ENCODE measurements at regions not wholly inside any gene's neighbourhood (a gene's known extent, or its start where the extent isn't known, plus 50 kb on each side); places are given as distances from the start of the nearest gene placed in this dataset.

GRCh38 chr16:86895606-86896005, 317.3 kb downstream of the FOXL1 start:
- no peak for DNase-seq (ENCODE audit: low read depth in 2 of 3, low spot score in 2 of 3)

GRCh38 chr16:86896976-86897375, 318.6 kb downstream of the FOXL1 start:
- no peak for DNase-seq (ENCODE audit: low read depth in 2 of 3, low spot score in 2 of 3)

- no peak for DNase-seq (ENCODE audit: low read depth in 2 of 3, low spot score in 2 of 3)
These were observed 319.1 kb downstream of the FOXL1 start for GRCh38 chr16:86897486-86897885.

- DNase-seq (ENCODE audit: low read depth in 2 of 3, low spot score in 2 of 3) = no peak
These were observed 320.0 kb downstream of the FOXL1 start for GRCh38 chr16:86898386-86898785.

GRCh38 chr16:86899151-86899550, 320.8 kb downstream of the FOXL1 start:
- DNase-seq (ENCODE audit: low read depth in 2 of 3, low spot score in 2 of 3) = no peak

- DNase-seq (ENCODE audit: low read depth in 2 of 3, low spot score in 2 of 3) = no peak
These were observed 321.4 kb downstream of the FOXL1 start for GRCh38 chr16:86899757-86900156.

- no peak for DNase-seq (ENCODE audit: low read depth in 2 of 3, low spot score in 2 of 3)
These were observed 323.1 kb downstream of the FOXL1 start for GRCh38 chr16:86901483-86901882.

- DNase-seq (ENCODE audit: low read depth in 2 of 3, low spot score in 2 of 3) = no peak
These were observed 324.3 kb downstream of the FOXL1 start for GRCh38 chr16:86902656-86903001.

GRCh38 chr16:86903068-86903467, 324.7 kb downstream of the FOXL1 start:
- DNase-seq (ENCODE audit: low read depth in 2 of 3, low spot score in 2 of 3) = no peak

- no peak for DNase-seq (ENCODE audit: low read depth in 2 of 3, low spot score in 2 of 3)
These were observed 327.0 kb downstream of the FOXL1 start for GRCh38 chr16:86905302-86905701.

GRCh38 chr16:86906623-86907022, 328.3 kb downstream of the FOXL1 start:
- no peak for DNase-seq (ENCODE audit: low read depth in 2 of 3, low spot score in 2 of 3)

GRCh38 chr16:86909359-86910160, 331.2 kb downstream of the FOXL1 start:
- DNase-seq (ENCODE audit: low read depth in 2 of 3, low spot score in 2 of 3) = no peak

GRCh38 chr16:86910161-86910769, 331.9 kb downstream of the FOXL1 start:
- no peak for DNase-seq (ENCODE audit: low read depth in 2 of 3, low spot score in 2 of 3)

GRCh38 chr16:86911437-86911958, 333.1 kb downstream of the FOXL1 start:
- DNase-seq (ENCODE audit: low read depth in 2 of 3, low spot score in 2 of 3) = no peak

GRCh38 chr16:86913886-86914285, 335.5 kb downstream of the FOXL1 start:
- DNase-seq (ENCODE audit: low read depth in 2 of 3, low spot score in 2 of 3) = no peak

GRCh38 chr16:86914876-86915717, 336.7 kb downstream of the FOXL1 start:
- no peak for DNase-seq (ENCODE audit: low read depth in 2 of 3, low spot score in 2 of 3)

GRCh38 chr16:86917471-86918365, 339.4 kb downstream of the FOXL1 start:
- no peak for DNase-seq (ENCODE audit: low read depth in 2 of 3, low spot score in 2 of 3)

- no peak for DNase-seq (ENCODE audit: low read depth in 2 of 3, low spot score in 2 of 3)
These were observed 340.3 kb downstream of the FOXL1 start for GRCh38 chr16:86918637-86919036.

- no peak for DNase-seq (ENCODE audit: low read depth in 2 of 3, low spot score in 2 of 3)
These were observed 340.7 kb downstream of the FOXL1 start for GRCh38 chr16:86919078-86919477.

- no peak for DNase-seq (ENCODE audit: low read depth in 2 of 3, low spot score in 2 of 3)
These were observed 341.4 kb downstream of the FOXL1 start for GRCh38 chr16:86919578-86920305.
